ENCODE measurements at regions not wholly inside any gene's neighbourhood (a gene's known extent, or its start where the extent isn't known, plus 50 kb on each side); places are given as distances from the start of the nearest gene placed in this dataset.

DNA sequence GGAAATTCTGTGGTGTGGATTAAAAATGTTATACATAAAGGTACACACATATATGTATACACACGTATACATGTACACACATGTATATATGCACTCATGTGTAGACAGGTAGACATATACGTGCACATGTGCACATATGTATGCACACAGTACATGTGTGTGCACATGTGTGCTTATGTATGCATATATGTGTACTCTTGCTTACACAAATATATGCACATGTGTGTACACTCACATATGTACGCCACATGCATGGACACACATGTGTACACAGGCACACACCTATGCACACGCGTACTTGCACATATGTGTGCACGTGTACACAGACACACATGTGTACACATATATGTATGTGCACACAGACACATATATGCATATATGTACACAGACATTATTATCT lies 142.8 kb upstream of the SALL3 start:
- no peak for DNase-seq

DNA sequence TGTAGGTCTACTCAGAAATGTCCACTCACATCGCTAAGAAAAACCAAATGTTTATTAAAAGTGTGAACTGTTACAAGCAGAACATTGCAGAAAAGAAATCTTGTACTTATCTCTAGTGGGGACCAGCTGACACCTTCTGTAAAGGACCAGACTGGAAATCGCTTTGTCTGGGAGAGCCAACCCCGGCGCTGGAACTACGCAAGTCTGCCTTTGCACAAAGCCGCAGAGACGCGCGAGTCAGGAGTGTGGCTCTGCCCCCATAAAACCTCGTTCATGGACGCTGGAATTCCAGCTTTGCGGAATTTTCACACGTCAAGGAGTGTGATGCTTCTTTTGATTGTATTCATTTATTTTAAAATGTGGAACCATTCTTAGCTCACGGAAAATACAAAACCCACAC lies 141.9 kb upstream of the SALL3 start:
- no peak for DNase-seq

DNA sequence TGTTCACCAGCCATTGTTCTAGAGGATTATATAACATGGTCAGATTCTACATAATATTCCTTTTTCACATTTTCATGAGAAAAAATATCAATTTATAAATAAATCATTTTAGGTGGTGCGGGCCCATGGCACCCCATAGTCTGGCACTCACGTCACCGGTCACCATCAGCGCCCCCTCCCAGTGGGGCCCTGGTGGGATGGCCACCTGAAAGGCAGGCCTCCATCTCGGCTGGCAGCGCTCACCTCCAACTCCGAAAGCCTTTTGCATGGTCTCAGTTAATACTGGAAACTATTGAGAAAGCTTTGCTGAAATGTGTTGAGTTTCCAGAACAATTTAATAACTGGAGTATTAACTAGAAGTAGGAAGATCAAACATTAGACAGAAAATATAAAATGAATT lies 141.4 kb upstream of the SALL3 start:
- no peak for DNase-seq

DNA sequence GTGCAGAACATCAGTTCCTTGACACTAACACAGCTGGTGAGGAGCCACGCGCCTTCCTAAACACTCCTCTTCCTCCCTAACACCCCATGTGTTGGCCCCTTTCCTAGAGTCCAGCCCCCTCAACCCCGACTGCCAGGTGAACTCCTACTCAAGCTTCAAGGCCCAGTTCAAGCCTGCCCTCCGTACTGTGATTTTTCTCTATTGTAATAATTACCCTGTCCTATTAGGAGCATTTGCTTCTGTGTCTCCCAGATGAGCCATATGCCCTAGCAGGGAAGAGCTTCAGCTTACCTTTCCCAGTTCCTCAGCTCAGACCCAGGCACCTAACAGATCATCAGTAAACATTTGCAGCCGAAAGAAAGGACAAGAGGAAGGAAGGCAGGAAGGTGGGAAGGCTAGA lies 130.6 kb upstream of the SALL3 start:
- DNase-seq = no peak

DNA sequence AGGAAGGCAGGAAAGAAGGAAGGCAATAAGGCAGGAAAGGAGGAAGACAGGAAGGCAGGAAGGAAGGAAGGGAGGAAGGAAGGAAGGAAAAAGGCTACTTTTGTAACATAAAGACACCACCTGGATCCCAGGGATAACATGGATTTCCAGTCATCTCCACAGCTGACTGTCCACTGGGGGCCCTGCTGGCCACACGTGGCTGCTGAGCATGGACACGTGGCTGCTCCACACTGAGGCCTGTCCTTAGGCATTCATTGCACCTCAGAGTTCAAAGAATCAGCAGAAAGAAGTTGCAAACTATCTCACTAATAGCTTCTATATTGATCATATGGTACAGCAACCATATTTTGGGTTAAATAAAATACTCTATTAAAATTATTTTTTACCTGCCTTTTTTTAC lies 130.2 kb upstream of the SALL3 start:
- no peak for DNase-seq

DNA sequence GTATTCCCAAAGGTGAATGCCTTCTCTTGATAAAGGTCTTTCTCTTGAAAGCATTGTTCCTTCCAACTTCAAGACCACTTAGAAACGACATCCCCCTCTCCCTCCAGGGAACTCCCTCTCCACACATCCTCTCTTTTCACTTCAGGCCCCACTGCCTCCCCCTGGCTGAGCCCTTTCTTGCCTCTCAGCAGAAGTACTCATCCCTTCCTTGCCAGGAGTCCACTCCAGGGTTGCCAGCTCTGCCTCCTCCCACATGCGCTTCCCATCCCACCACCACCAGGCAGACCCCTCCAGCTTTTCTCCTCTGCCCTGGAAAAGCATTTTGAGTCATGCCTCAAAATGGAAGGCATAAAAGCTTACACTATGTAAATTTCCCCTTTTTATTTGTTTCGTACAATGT lies 126.3 kb upstream of the SALL3 start:
- no peak for DNase-seq

DNA sequence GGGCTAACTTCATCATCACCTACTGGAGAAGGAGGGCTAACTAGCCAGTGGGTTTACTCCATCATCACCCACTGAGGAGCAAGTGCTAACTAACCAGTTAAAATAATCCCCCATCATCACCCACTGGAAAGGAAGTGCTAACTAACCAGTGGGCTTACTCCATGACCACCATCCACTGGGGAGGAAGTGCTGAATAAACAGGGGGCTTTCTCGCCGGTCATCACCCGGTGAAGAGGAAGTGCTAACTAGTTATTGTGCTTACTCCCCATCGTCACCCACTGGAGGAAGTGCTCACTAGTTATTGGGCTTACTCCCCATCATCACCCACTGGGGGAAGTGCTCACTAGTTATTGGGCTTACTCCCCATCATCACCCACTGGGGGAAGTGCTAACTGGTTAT lies 124.4 kb upstream of the SALL3 start:
- DNase-seq = no peak

DNA sequence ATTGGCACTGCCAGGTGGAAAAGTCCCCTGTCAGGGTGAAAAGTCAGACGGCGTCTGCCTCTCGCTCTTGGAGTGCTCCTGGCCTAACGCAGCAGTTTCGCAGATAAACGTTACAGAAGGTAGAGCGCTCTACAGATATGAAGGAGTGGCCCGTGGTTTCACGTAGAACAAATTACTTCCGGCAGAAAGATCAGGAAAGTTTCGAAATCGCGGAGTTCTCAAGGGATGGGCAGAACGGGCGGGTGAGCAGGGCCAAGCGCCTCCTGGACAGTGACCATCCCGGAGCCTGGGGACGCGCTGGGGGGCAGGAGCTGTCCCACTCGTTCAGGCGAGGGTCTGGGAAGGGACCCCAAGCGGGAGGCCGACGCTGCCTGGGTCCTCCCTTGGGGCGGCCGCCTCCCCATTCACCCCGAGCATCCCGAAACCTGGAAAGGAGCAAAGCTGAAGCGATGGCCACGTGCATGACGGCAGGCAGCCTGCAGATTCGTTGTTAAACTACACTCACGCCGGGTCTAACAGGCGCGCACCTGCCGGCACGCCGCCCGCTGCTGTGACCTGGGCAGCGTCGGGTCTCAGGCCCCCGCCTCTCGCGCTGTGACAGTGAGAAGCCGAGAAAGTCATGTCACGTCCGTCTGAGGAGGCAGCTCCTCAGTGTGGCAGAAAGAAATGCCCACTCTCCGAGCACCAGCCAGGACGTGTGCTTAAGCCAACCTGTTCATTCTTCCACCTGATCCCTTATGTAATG lies 122.9 kb upstream of the SALL3 start:
- DNase-seq = no peak

DNA sequence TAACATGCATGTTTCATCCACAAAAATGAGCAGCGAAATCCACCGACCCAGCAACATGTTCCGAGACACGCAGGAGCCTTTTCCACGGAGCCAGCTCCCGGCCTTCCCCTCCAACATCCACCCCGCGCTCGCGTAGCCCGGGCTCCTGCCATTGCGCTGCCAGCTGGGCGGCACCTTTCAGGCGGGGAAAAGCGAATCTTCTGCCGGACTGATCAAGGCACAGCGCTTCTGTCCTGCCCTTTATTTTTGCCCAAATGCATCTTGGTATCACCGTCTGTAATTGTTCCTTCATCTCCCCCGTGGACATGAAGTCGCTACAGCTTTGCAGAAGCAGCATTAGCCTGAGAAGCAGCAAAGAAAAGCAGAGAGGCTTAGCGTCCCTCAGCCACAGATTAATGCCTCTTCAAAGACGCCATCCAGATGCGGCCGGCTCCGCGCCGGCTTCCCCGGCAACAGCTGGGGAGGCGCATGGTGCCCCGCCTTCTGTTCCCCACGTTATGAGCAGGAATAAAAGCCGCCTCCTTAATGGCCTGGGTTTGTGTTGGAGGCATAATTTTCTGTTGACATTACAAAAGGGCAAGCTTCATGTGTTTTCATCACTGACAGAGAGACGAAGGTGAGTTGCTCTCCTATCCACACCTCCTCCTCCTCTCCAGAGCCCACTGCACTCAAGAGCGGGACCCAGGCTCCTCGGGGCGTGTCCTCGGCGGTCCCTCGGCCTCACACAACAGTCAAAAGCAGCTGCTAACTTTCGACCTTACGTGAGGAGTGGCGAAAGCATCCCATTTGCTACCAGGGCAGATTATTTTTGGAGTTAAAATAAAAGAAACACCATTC lies 122.1 kb upstream of the SALL3 start:
- DNase-seq = no peak

DNA sequence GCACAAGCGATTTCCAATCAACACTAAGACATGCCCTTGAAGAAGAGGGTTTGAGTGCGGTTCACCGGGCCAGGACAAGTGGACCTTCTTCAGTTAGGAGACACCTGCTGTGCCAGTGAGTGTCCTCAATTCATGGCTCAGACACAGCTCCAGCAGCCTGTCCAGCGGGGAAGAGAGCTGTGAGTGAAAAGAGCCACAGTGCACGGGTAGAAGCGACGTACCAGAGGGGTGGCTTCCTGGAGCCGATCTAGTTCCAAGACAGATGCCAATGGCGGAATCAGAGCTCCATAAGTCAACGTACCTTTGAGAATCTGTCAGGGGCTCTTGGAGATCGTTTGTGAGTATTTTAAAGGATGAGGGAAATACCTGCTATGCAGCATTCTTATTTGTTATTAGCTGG lies 119.9 kb upstream of the SALL3 start:
- no peak for DNase-seq

DNA sequence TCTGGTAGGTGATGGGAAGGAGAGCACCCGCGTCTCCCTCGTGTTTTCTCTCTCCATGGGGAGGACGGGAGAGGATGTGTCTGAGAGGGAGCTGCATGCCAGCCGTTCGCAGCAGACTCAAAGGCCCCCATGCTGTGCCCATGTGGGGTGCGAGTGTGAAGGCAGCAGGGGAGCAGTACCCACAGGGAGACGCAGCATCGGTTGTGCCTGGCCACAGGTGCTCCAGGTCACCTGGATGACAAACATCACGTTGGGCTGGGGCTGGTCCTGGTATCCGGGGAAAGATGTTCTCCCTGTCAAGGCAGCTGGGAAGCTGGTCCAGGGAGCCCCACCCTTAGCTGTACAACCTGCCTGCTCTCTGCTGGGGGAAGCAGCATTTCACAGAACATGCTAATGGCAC lies 119.5 kb upstream of the SALL3 start:
- DNase-seq = no peak

DNA sequence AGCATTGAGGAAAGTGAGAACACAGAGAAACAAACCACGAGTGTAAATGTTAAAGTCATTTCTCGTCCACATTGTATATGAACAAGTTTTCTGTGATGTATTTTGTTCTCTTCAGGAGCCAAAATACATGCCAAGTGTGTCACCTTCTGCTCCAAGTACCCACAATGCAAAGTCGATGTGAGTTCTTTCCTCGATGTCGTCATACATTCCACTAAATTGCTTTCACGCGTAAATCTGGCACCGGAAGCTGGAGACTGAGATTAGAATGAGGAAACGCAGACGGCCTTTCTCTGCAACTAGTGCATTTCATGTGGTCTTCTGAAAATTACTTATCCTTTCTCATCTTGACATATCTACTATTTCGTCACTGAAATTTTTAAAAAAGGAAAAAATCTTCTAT lies 118.5 kb upstream of the SALL3 start:
- DNase-seq = no peak

DNA sequence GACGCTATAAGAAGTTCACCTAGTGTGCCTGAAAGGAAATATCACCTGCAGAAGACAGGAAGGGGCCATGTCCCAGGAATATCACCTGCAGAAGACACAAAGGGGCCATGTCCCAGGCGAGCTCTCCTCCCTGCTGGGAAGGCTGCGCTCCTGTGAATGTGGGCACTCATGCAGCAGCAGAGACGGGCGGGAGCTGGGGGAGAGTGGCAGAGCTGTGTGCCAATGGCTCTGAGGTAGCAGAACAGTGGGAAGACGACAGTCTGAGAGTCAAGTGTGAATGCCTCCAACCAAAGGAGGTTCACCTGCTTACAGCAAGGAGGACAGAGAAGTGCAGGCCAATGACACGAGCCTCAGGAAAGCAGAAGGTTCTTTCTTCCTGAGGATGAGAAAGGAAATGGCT lies 117.9 kb upstream of the SALL3 start:
- DNase-seq = no peak

DNA sequence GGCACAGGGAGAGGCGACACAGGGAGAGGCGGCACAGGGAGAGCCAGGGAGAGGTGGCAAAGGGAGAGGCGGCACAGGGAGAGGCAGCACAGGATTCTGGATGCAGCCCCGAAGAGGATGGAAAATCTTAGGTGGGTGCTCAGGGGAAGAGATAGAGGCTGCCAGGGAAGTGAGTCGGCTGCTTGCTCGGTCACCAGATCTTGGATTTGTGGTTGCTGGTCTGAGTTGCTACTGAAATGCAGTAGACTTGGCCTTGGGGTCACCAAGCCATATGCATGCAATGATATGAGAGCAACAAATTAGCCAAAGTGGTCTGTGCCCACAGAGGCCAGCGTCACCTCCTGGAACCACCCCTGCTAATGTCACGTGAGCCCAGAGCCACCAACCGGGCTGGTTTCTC lies 117.2 kb upstream of the SALL3 start:
- DNase-seq = no peak

DNA sequence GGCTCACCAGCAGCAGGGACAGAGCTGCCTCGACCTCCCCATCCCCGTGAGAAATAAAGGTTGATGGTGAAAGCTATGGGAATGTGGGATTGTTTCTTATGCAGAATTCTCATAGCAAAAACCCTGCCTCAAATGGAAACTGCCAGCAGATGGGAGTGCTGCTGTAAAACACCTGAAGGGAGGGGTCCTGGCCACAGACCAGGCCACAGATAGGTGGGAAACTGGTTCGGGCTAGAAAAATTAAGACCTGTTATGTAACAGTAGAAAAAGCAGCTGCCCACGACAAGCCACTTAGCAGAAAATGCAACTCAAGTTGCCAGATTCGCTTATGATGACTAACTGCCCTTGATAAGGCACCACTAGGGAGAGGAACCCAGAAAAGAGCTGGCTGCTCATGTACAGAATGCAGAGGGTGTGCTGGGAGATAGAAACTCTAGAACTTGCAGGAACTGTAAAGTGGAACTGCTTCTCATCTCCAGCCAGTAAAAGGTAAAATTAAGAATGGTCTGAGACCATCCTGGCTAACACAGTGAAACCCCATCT lies 114.5 kb upstream of the SALL3 start:
- DNase-seq = no peak

DNA sequence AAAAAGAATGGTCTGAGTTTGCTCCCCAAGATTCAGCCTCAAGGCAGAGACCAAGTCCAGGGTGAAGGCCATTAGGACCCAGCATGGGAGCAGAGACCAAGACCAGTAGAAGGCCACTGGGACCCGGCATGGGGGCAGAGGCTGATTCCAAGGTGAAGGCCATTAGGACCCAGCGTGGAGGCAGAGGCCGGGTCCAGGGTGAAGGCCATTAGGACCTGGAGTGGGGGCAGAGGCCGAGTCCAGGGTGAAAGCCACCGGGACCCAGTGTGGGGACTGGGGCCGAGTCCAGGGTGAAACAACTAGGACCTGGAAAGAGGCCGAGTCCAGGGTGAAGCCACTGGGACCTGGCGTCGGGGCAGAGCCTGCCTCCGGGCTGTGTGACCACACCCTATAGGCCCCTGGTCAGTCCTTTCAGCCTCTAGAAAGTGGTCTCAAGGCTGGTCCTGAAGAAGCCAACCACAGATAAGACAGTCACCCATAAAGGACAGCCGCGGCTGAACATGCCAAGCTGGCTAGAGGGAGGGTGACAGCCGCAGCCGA lies 113.8 kb upstream of the SALL3 start:
- no peak for DNase-seq

DNA sequence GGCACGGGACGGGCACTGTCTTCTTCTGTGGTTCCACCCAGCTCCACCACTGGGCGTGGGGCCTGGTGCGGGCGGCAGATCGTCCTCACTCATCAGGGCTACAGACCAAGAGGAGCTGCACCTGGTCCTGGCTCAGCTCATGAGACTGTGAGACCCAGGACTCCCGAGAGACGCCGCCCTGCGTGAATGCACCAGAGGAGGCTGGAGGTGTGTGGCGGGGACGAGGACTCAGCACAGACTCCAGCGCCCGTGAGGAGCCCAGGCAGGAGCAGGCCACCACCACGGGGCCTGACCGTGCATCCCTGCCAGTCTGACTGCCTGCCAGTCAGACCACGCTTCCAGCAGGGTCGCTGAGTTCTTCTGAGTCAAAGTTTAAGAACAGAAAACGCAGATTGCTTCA lies 112.5 kb upstream of the SALL3 start:
- DNase-seq = no peak

DNA sequence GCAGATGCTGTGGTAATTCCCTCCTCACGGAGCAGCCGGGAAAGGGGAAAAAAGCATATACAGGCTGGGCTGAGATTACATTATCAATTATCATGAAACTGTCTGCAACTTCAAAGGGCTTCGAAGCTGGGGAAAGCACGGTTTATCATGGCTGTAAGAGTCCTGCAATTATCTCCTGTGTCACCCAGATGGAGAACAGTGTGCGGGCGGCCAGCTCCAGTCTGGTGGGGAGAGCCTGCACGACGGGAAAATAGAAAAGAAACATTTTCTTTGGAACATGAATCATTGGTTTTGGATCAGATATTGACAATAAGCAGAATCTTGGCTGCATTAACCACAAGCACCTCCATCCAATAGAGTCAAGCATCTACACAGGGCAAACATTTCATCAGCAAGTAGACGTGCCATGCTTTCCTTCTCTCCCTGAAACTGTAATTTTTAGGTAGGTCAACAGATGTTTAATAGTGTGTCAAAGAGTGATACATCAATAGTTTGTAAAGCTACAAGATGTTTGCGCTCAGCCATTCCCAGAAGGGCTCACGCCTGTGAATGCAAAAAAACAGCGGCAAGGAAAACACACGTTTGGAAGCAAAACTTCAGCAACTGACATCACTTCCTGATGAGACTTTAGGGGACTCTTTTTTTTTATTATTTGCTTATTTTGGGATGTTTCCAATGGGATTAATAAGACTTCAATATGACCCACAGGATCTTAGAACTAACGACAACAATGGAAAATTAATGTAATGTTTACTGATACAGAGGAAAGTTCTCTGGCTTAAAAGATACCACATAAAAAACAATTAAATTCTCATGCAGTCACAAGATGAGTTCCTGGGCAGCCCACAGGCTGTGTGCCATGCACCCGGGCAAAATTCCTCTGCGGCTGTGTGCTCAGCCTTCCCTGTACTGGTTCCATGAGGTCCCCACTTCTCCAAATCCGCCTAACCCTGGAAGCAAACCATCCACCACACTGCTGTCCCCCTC lies 111.0 kb upstream of the SALL3 start:
- DNase-seq = no peak

DNA sequence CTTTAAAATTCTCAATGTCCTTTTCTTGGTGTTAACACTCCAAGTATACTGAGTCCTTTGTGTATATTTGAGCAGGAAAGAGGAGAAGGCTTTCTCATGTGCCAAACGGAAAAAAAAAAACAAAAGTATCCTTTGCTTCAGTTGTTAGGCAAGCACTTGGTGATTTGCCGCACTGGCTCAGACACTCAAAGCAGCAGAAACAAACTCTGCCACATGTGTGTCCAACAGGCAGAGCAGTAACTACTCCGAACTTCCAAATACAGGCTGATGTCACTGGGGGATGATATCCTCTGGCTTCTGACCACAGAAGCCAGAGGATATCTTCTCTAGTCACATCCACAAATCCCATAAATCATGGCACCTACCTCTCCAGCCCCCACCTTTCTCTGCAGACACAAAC lies 108.0 kb upstream of the SALL3 start:
- DNase-seq = no peak

DNA sequence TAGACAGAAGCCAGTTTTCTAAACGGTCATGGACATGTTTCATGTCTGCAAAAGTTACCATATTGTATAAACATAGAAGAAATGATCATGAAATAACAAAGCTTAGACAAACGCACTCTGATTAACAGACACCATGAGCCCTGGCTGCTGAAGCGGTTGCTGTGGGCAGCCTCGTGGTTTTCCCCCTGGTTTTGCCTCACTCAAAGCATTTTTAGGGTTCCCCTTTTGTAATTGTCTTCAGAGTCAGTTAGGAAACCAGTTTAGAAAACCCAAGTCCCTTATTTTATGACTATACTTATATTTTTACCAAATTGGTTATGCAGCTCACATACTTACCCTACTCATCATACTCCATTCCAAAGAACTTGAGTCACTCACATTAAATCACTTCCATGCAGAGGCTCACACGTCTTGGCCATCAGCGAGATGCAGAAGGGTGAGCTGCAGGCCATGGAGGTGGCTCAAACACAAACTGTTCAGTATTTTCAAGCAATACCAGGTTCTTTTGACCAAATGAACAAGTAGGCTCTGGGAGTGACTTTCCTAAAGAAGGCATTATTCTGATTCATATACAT lies 105.6 kb upstream of the SALL3 start:
- DNase-seq = no peak

DNA sequence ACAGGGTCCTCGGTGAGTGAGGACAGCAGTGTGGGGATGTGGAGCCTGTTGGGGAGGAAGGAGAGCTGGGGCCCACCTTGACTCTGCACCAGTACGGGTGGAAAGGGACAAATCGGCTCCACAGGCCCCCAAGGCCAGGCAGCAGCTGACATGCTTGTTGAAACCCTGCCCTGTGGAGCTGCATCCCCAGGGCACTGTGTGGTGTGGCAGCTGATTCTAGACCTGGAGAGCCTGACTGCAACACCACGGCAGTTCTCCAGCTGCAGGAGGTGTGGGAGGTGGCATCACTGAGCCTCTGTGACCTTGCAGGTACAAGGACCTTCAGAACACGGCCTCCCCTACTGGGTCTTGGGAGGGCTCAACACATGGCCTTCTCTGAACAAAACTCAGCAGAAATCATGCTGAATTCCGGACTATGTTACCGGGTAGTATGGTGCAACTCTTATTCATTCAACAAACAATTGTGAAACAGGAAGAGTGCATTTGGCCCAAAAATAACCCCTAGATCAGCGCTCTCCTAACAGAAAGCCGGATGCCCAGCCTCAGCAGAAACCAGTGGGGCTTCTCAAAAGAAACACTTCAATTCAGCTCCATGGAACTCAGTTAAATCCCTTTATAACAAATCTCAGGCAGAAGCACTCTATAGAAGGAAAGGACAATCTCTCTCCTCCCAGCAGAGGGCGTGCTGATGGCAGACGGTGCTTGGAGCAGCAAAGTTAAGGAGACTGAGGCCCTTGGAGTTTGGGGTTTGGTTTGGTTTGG lies 104.4 kb upstream of the SALL3 start:
- no peak for DNase-seq
